ENCODE measurements at regions not wholly inside any gene's neighbourhood (a gene's known extent, or its start where the extent isn't known, plus 50 kb on each side); places are given as distances from the start of the nearest gene placed in this dataset.
"Not testable (repeated sequence)": the region's sequence is repeated elsewhere in the genome, so short reads cannot be mapped to it uniquely, and the experiment has no call there.

DNA sequence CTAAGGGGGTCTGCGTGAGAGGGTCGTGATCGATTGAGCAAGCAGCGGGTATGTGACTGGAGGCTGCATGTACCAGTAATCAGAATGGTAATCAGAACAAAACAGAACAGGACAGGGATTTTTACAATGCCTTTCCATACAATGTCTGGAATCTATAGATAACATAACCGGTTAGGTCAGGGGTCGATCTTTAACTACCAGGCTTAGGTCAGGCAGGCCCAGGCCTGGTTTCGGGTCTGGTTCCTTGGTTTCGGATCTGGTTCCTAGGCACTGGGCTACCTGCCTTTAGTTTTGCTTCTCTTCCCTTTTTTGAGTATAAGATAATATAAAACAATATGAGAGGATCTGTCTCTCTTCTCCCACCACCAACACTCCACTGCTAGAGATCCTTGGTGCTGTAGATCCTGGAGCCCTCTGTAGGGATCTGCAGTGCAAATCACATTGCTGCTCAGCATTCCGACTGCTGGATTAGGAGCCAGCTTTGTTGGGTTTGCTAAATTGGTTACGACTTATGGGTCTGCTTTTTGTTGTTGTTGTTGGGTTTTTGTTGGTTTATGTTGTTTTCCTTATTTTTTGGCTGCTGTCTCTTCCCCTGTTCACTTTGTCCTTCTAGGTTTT lies 88.0 kb downstream of the SPRY4 start:
- H4K8ac ChIP-seq (ENCODE audit: extremely low read depth, insufficient read depth, low read length); H3K14ac ChIP-seq (ENCODE audit: insufficient read length); DNase-seq (ENCODE audit: low read depth in 1 of 2, low spot score in 2 of 2); H4K5ac ChIP-seq (ENCODE audit: insufficient read length, low read depth, low read length); H3K9ac ChIP-seq (replicated peaks in 1 of 4; ENCODE audit: extremely low read depth in 1 of 4, low read depth in 3 of 4, low read length in 3 of 4); H3K79me1 ChIP-seq (ENCODE audit: low read depth, low read length); H3K9me3 ChIP-seq (ENCODE audit: insufficient read depth in 2 of 2, low read depth in 1 of 2, low read length in 1 of 2); H3K23me2 ChIP-seq (ENCODE audit: low read depth, low read length); H3K56ac ChIP-seq (replicated peaks; ENCODE audit: insufficient read length, low read depth, low read length); H2BK15ac ChIP-seq (ENCODE audit: low read length); H3K23ac ChIP-seq (ENCODE audit: insufficient read length); H3K4me3 ChIP-seq (ENCODE audit: extremely low read depth in 1 of 4, insufficient read depth in 2 of 4, low read depth in 3 of 4, low read length in 4 of 4); H3K36me3 ChIP-seq (ENCODE audit: control insufficient read depth in 2 of 4, insufficient read depth in 4 of 4, low read length in 3 of 4); H4K20me1 ChIP-seq (replicated peaks in 1 of 2; ENCODE audit: control insufficient read depth in 1 of 2, insufficient read depth in 2 of 2, low read length in 2 of 2); H3K27me3 ChIP-seq (replicated peaks in 1 of 4; ENCODE audit: control insufficient read depth in 3 of 4, extremely low read depth in 1 of 4, insufficient read depth in 3 of 4, low read length in 3 of 4); H2BK12ac ChIP-seq (ENCODE audit: low read depth, low read length); H3K4ac ChIP-seq (replicated peaks; ENCODE audit: insufficient read length, low read depth, low read length); H2AFZ ChIP-seq (ENCODE audit: low read length); H3K79me2 ChIP-seq (ENCODE audit: control insufficient read depth in 1 of 2, insufficient read depth in 2 of 2, low read length in 2 of 2); FAIRE-seq; H3K27ac ChIP-seq (ENCODE audit: low read depth, low read length): not testable (repeated sequence)
- Histone ChIP-seq H3K4me1 (replicated peaks in 1 of 4; ENCODE audit: control insufficient read depth in 3 of 4, insufficient read depth in 4 of 4, low read length in 3 of 4) (peaks cover 8 to 19% (median 15%) of the 10 kb centered on the region in 4 experiments), H4K91ac (replicated peaks; ENCODE audit: insufficient read length, low read length) (peak overlapping the region; percentile 29), H2AK5ac (ENCODE audit: low read depth, low read length) (peak overlapping the region; percentile 17; the same call in 1 of the 2 replicates), H3K4me2 (ENCODE audit: insufficient read depth in 1 of 2, low read depth in 2 of 2, low read length in 2 of 2) (peak overlapping the region in 1 of 2 experiments; percentile 51; a peak in 1 of 4 replicates), H2BK120ac (replicated peaks; ENCODE audit: low read depth, low read length) (peak overlapping the region; percentile 93), H3K18ac (ENCODE audit: extremely low read depth, low read length) (peak overlapping the region; percentile 65), H2BK20ac (ENCODE audit: low read length) (peak overlapping the region; percentile 86; the same call in 1 of the 2 replicates), H2BK5ac (ENCODE audit: low read depth, low read length) (peak overlapping the region; percentile 99; the same call in 1 of the 2 replicates)
- ChIA-PET CTCF (ENCODE audit: partially characterized antibody) (interaction anchor here (1.2 kb wide), 1 partner anchor 372 kb away, joined by 3 read pairs; no protein-coding TSS in a partner anchor), POLR2A (ENCODE audit: partially characterized antibody) (interaction anchor here (1.0 to 2.9 kb wide), 6 partner anchors 10 to 88 kb away, joined by 3 to 14 read pairs (median 6); partner anchors contain the start of gene SPRY4)
- 66% methylated on average over 10 of the region's 10 CpGs; no CpG with 5 or more reads in 1 of the 2 experiments for WGBS, 2 experiments (ENCODE audit: extremely low coverage in 1 of 2, insufficient coverage in 1 of 2, insufficient read length in 1 of 2, insufficient replicate concordance in 2 of 2, low coverage in 1 of 2, low lambda C conversion rate in 2 of 2, missing lambda C conversion rate in 1 of 2)
